GM12878 (cell line): ENCODE measurements at regions not wholly inside any gene's neighbourhood (a gene's known extent, or its start where the extent isn't known, plus 50 kb on each side); places are given as distances from the start of the nearest gene placed in this dataset.

Experiments
- ATAC-seq: fragments of 200-7000 bp; cut with Tn5 transposase; 3 replicates; pipeline ENCODE4 v1.9.1; 2020; ENCODE audit warnings: mild to moderate bottlenecking, moderate library complexity
- BruUV-seq: library from RNA; stranded (reverse); fragments of 400-500 nt; replicated peaks from 2 replicates; lab custom pipeline; 2021; lab: Mats Ljungman, UMichigan
- CTCF ChIA-PET: fragments of 300-600 bp; sonication (Branson Sonifier 250); formaldehyde crosslinking; extraction: SDS; loops from one replicate; lab custom pipeline; 2021; ENCODE audit warnings: inconsistent platforms; lab: Yijun Ruan, JAX
- POLR2A ChIA-PET: fragments of 350-600 bp; formaldehyde crosslinking; extraction: SDS; loops from one replicate; lab custom pipeline; 2021; ENCODE audit warnings: inconsistent platforms; lab: Charles Lee
- RAD21 ChIA-PET: fragments of 300-600 bp; sonication (Branson Sonifier 250); formaldehyde crosslinking; loops from one replicate; lab custom pipeline; 2023; ENCODE audit warnings: antibody characterized with exemption; ENCODE audit not compliant: unreplicated experiment; lab: Charles Lee
- SMC1A ChIA-PET: fragments of 300-600 bp; sonication (Branson Sonifier 250); formaldehyde crosslinking; loops from one replicate; lab custom pipeline; 2023; ENCODE audit not compliant: unreplicated experiment, uncharacterized antibody; lab: Charles Lee
- DNase-seq: peaks from one replicate; pipeline ENCODE4 v3.0.0-alpha.2; 2011; ENCODE audit warnings: low read depth, low spot score
- FAIRE-seq: peaks from 3 replicates; lab custom pipeline; 2011; peaks lifted over from hg19 to GRCh38; lab: Jason Lieb, UNC
- H2AFZ ChIP-seq: 2 replicates; pipeline ENCODE4 v1.6.0; 2011; ENCODE audit warnings: low read depth, low read length, control low read depth; ENCODE audit not compliant: control insufficient read depth
- H3K27ac ChIP-seq: 2 replicates; pipeline ENCODE4 v1.5.1; 2011; ENCODE audit warnings: control low read depth; ENCODE audit not compliant: control insufficient read depth, insufficient read depth
- H3K27me3 ChIP-seq, 2 experiments: replicated peaks in 1 of 2; 2 replicates each; pipeline versions ENCODE4 v1.6.0 to v1.6.1; 2011; ENCODE audit warnings: low read length in 1 of 2; ENCODE audit not compliant: control insufficient read depth in 2 of 2, insufficient read depth in 2 of 2
- H3K36me3 ChIP-seq, 2 experiments: 2 replicates each; pipeline ENCODE4 v1.5.1; 2011; ENCODE audit warnings: low read length in 1 of 2; ENCODE audit not compliant: control insufficient read depth in 2 of 2, insufficient read depth in 2 of 2
- H3K4me1 ChIP-seq: 2 replicates; pipeline ENCODE4 v1.6.1; 2011; ENCODE audit warnings: mild to moderate bottlenecking, low read length, moderate library complexity, mixed read lengths; ENCODE audit not compliant: control insufficient read depth, insufficient read depth
- H3K4me2 ChIP-seq: 2 replicates; pipeline ENCODE4 v1.6.0; 2011; ENCODE audit warnings: control low read depth; ENCODE audit not compliant: control insufficient read depth, insufficient read depth
- H3K4me3 ChIP-seq: fragments of 200-600 bp; sonication (generic); 2 replicates; pipeline ENCODE4 v1.5.1; 2016
- H3K79me2 ChIP-seq: 2 replicates; pipeline ENCODE4 v1.6.0; 2011; ENCODE audit warnings: low read length; ENCODE audit not compliant: control insufficient read depth, insufficient read depth
- H3K9ac ChIP-seq: 2 replicates; pipeline ENCODE4 v1.8.0; 2011; ENCODE audit warnings: low read length, control low read depth, mixed read lengths; ENCODE audit not compliant: control insufficient read depth, insufficient read depth
- H3K9me3 ChIP-seq: replicated peaks from 3 replicates; pipeline ENCODE4 v1.5.1; 2011; ENCODE audit warnings: mild to moderate bottlenecking, low read length; ENCODE audit not compliant: control insufficient read depth, insufficient read depth
- H4K20me1 ChIP-seq: 2 replicates; pipeline ENCODE4 v1.6.0; 2011; ENCODE audit not compliant: control insufficient read depth, insufficient read depth
- ASH2L ChIP-seq: fragments of 300-600, 200-600 bp; sonication (generic); IDR thresholded peaks from 2 replicates; pipeline ENCODE4 v1.6.1; 2017; ENCODE audit warnings: low read depth, mild to moderate bottlenecking, borderline replicate concordance
- ATF3 ChIP-seq: IDR thresholded peaks from 2 replicates; pipeline ENCODE4 v1.6.1; 2011; ENCODE audit warnings: low read depth, mild to moderate bottlenecking, low read length, moderate library complexity, borderline replicate concordance; ENCODE audit errors: extremely low read depth
- MTA3 ChIP-seq: IDR thresholded peaks from 2 replicates; pipeline ENCODE4 v1.6.1; 2012; ENCODE audit warnings: low read length, inconsistent platforms, borderline replicate concordance
- MYC ChIP-seq: IDR thresholded peaks from 2 replicates; pipeline ENCODE4 v1.6.1; 2011; ENCODE audit warnings: mild to moderate bottlenecking, low read length, moderate library complexity, inconsistent platforms; ENCODE audit not compliant: insufficient read depth, insufficient replicate concordance, insufficient read length, severe bottlenecking
- PKNOX1 ChIP-seq: fragments of 450-650 bp; IDR thresholded peaks from 2 replicates; pipeline ENCODE4 v1.6.1; 2016; ENCODE audit warnings: mild to moderate bottlenecking
- PML ChIP-seq: IDR thresholded peaks from 2 replicates; pipeline ENCODE4 v1.6.1; 2012; ENCODE audit warnings: low read length, inconsistent platforms
- RB1 ChIP-seq: fragments of 450-650 bp; formaldehyde crosslinking; IDR thresholded peaks from 2 replicates; pipeline ENCODE4 v1.6.1; 2017; ENCODE audit warnings: mild to moderate bottlenecking, borderline replicate concordance
- SMAD5 ChIP-seq: IDR thresholded peaks from 2 replicates; pipeline ENCODE4 v1.6.1; 2016; ENCODE audit warnings: antibody characterized with exemption, low read depth
- SMC3 ChIP-seq: IDR thresholded peaks from 2 replicates; pipeline ENCODE4 v1.6.1; 2011; ENCODE audit warnings: low read length, improper control_type of control experiment, borderline replicate concordance
- SREBF1 ChIP-seq: IDR thresholded peaks from 2 replicates; pipeline ENCODE4 v1.6.1; 2012; ENCODE audit warnings: mild to moderate bottlenecking, low read length
- STAT3 ChIP-seq: IDR thresholded peaks from 2 replicates; pipeline ENCODE4 v1.6.1; 2011; ENCODE audit warnings: low read depth, low read length, improper control_type of control experiment
- SUPT20H ChIP-seq: IDR thresholded peaks from 2 replicates; pipeline ENCODE4 v1.6.1; 2011; ENCODE audit warnings: low read depth, mild to moderate bottlenecking, low read length, moderate library complexity, borderline replicate concordance; ENCODE audit not compliant: control insufficient read depth
- TCF3 ChIP-seq: IDR thresholded peaks from 2 replicates; pipeline ENCODE4 v1.6.1; 2012; ENCODE audit warnings: low read depth, mild to moderate bottlenecking, low read length, borderline replicate concordance; ENCODE audit not compliant: insufficient read depth
- USF2 ChIP-seq: IDR thresholded peaks from 2 replicates; pipeline ENCODE4 v1.6.1; 2011; ENCODE audit warnings: low read depth, low read length, improper control_type of control experiment, borderline replicate concordance
- WRNIP1 ChIP-seq: IDR thresholded peaks from 2 replicates; pipeline ENCODE4 v1.6.1; 2011; ENCODE audit warnings: low read depth, low read length, improper control_type of control experiment, borderline replicate concordance
- ZNF274 ChIP-seq: IDR thresholded peaks from one replicate; pipeline ENCODE4 v1.8.0; 2011; ENCODE audit not compliant: insufficient read length, insufficient read depth
- ZSCAN29 ChIP-seq: fragments of 450-650 bp; IDR thresholded peaks from 2 replicates; pipeline ENCODE4 v1.6.1; 2017; ENCODE audit warnings: mild to moderate bottlenecking, moderate library complexity
- WGBS: methylation state at CpG from one replicate; pipeline ENCODE4 v1.1.6; 2016; ENCODE audit warnings: low lambda C conversion rate; ENCODE audit not compliant: insufficient replicate concordance, insufficient coverage; ENCODE audit errors: missing lambda C conversion rate; 5-methylcytosine and 5-hydroxymethylcytosine counted together
- in situ Hi-C: fragments of 300-500 bp; cut with MboI; formaldehyde crosslinking; loops from 9 replicates; pipeline ENCODE4 v1.14.3; 2018; ENCODE audit warnings: mixed read lengths
- intact Hi-C: fragments of 100-400 bp; cut with micrococcal nuclease; formaldehyde crosslinking; loops from one replicate; pipeline ENCODE4 v1.14.2; 2022; ENCODE audit not compliant: unreplicated experiment

- no peak for TF ChIP-seq ATF3
Observed at GRCh38 chr2:228942856-228943255, 328.2 kb downstream of the PID1 start (continued).

- 16% methylated on average over 2 of the region's 2 CpGs for WGBS
- H3K36me3 ChIP-seq: no peaks in the 10 kb centered on the region
- RAD21 ChIA-PET: no interaction called here
- no peaks in the 10 kb centered on the region for H3K9me3 ChIP-seq
- TF ChIP-seq STAT3: no peak
- no peak for TF ChIP-seq SMC3
- no peak for TF ChIP-seq MYC
- no peak for TF ChIP-seq ASH2L
- TF ChIP-seq ZNF274: no peak
- TF ChIP-seq TCF3: no peak
- TF ChIP-seq WRNIP1: no peak
- TF ChIP-seq SUPT20H: no peak
- no peak for TF ChIP-seq USF2
- TF ChIP-seq RB1: no peak
- no peak for TF ChIP-seq SMAD5
- no peak for TF ChIP-seq PKNOX1
- no peak for TF ChIP-seq MTA3
- TF ChIP-seq ZSCAN29: no peak
- no peak for TF ChIP-seq SREBF1
- TF ChIP-seq PML: no peak
- no peaks in the 10 kb centered on the region for H4K20me1 ChIP-seq
- H3K4me3 ChIP-seq: no peak overlapping the region
- CTCF ChIA-PET: no interaction called here
- in situ Hi-C loops (no loop called here), intact Hi-C loops (no loop called here)
- no peak overlapping the region for H3K4me2 ChIP-seq
- BruUV-seq: no TSS peak
- FAIRE-seq (no peak), ATAC-seq (no peak), DNase-seq (no peak)
- SMC1A ChIA-PET: no interaction called here
- H2AFZ ChIP-seq: no peak overlapping the region
- H3K4me1 ChIP-seq: no peaks in the 10 kb centered on the region
- H3K27me3 ChIP-seq: no peaks in the 10 kb centered on the region
- H3K9ac ChIP-seq: no peak overlapping the region
- H3K27ac ChIP-seq: no peak overlapping the region
- H3K79me2 ChIP-seq: no peaks in the 10 kb centered on the region
- POLR2A ChIA-PET: no interaction called here
Observed at GRCh38 chr2:228938629-228939028, 332.5 kb downstream of the PID1 start.
